IMR-90 (cell line): ENCODE measurements at regions not wholly inside any gene's neighbourhood (a gene's known extent, or its start where the extent isn't known, plus 50 kb on each side); places are given as distances from the start of the nearest gene placed in this dataset.

Experiments used
- CEBPB ChIP-seq: IDR thresholded peaks from 2 replicates; pipeline ENCODE4 v1.6.1; 2012; ENCODE audit warnings: low read depth, low read length, improper control_type of control experiment
- FOS ChIP-seq: fragments of 150-350 bp; IDR thresholded peaks from 2 replicates; pipeline ENCODE4 v1.6.1; 2016; ENCODE audit warnings: low read depth, low read length
- MAFK ChIP-seq: IDR thresholded peaks from 2 replicates; pipeline ENCODE4 v1.6.1; 2012; ENCODE audit warnings: low read depth, low read length, improper control_type of control experiment
- NFE2L2 ChIP-seq: fragments of 150-350 bp; IDR thresholded peaks from 2 replicates; pipeline ENCODE4 v1.6.1; 2016; ENCODE audit warnings: low read depth, mild to moderate bottlenecking, low read length
- POLR2A ChIP-seq: IDR thresholded peaks from 2 replicates; pipeline ENCODE4 v1.6.1; 2012; ENCODE audit warnings: mild to moderate bottlenecking, low read depth, low read length
- RAD21 ChIP-seq: IDR thresholded peaks from 2 replicates; pipeline ENCODE4 v1.6.1; 2012; ENCODE audit warnings: low read length, improper control_type of control experiment
- RCOR1 ChIP-seq: IDR thresholded peaks from 2 replicates; pipeline ENCODE4 v1.6.1; 2012; ENCODE audit warnings: mild to moderate bottlenecking, low read length, improper control_type of control experiment; ENCODE audit not compliant: insufficient replicate concordance
- RFX5 ChIP-seq: IDR thresholded peaks from 2 replicates; pipeline ENCODE4 v1.8.0; 2012; ENCODE audit warnings: low read depth, mild to moderate bottlenecking, low read length, moderate library complexity
- SMC3 ChIP-seq: fragments of 150-350 bp; IDR thresholded peaks from 2 replicates; pipeline ENCODE4 v1.6.1; 2016; ENCODE audit warnings: low read depth, mild to moderate bottlenecking, antibody characterized with exemption, low read length, moderate library complexity
- TF ChIP-seq, protein P1 (sequence below): conservative IDR thresholded peaks from 2 replicates; pipeline ENCODE4 v1.5.1; 2012; ENCODE audit warnings: mild to moderate bottlenecking, low read depth, low read length, improper control_type of control experiment
- TF ChIP-seq, protein P2 (sequence below): fragments of 150-350 bp; IDR thresholded peaks from 2 replicates; pipeline ENCODE4 v1.6.1; 2017; ENCODE audit warnings: mild to moderate bottlenecking, antibody characterized with exemption, low read length, low read depth

DNA sequence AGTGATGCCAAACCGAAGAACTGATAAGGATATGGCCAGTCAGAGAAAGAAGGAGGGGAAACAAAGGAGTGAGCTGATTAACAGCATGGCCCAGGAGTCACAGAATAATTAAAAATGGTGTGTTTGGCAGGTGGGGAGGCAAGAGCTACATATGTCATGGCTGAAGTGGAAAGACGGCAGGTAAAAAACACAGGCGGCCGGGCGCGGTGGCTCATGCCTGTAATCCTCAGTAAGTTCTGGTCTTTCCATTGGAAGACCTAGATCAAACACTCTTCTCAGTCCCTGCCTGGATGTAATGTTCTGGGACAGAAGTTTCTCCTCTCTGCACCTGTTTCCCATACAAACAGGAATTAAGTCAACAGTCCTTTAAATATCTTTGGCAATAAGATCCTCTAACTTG lies 503.9 kb downstream of the STIM2 start:
- TF ChIP-seq, protein P1, sequence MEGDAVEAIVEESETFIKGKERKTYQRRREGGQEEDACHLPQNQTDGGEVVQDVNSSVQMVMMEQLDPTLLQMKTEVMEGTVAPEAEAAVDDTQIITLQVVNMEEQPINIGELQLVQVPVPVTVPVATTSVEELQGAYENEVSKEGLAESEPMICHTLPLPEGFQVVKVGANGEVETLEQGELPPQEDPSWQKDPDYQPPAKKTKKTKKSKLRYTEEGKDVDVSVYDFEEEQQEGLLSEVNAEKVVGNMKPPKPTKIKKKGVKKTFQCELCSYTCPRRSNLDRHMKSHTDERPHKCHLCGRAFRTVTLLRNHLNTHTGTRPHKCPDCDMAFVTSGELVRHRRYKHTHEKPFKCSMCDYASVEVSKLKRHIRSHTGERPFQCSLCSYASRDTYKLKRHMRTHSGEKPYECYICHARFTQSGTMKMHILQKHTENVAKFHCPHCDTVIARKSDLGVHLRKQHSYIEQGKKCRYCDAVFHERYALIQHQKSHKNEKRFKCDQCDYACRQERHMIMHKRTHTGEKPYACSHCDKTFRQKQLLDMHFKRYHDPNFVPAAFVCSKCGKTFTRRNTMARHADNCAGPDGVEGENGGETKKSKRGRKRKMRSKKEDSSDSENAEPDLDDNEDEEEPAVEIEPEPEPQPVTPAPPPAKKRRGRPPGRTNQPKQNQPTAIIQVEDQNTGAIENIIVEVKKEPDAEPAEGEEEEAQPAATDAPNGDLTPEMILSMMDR: no peak
- no peak for TF ChIP-seq POLR2A
- TF ChIP-seq, protein P2, sequence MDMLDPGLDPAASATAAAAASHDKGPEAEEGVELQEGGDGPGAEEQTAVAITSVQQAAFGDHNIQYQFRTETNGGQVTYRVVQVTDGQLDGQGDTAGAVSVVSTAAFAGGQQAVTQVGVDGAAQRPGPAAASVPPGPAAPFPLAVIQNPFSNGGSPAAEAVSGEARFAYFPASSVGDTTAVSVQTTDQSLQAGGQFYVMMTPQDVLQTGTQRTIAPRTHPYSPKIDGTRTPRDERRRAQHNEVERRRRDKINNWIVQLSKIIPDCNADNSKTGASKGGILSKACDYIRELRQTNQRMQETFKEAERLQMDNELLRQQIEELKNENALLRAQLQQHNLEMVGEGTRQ: no peak
- TF ChIP-seq RCOR1: no peak
- no peak for TF ChIP-seq CEBPB
- TF ChIP-seq RFX5: no peak
- TF ChIP-seq MAFK: no peak
- no peak for TF ChIP-seq FOS
- no peak for TF ChIP-seq RAD21
- no peak for TF ChIP-seq NFE2L2
- no peak for TF ChIP-seq SMC3
